HG03196 (cell line): ENCODE measurements at regions not wholly inside any gene's neighbourhood (a gene's known extent, or its start where the extent isn't known, plus 50 kb on each side); places are given as distances from the start of the nearest gene placed in this dataset.
"Not testable (repeated sequence)": the region's sequence is repeated elsewhere in the genome, so short reads cannot be mapped to it uniquely, and the experiment has no call there.

Experiments
- ATAC-seq: cut with Tn5 transposase; IDR thresholded peaks from one replicate; pipeline ENCODE4 v1.9.1; 2021; ENCODE audit not compliant: unreplicated experiment

GRCh38 chr4:65265526-65265925 lies 404.8 kb downstream of the EPHA5 start:
- no peak for ATAC-seq

GRCh38 chr4:65259296-65259695 lies 411.0 kb downstream of the EPHA5 start:
- no peak for ATAC-seq

GRCh38 chr4:65250916-65251315 lies 419.4 kb downstream of the EPHA5 start:
- no peak for ATAC-seq

- ATAC-seq = no peak
Observed at GRCh38 chr4:65249111-65249510, 421.2 kb downstream of the EPHA5 start.

GRCh38 chr4:65242156-65242846 lies 428.0 kb downstream of the EPHA5 start:
- no peak for ATAC-seq

- ATAC-seq = no peak
Observed at GRCh38 chr4:65241257-65241997, 428.9 kb downstream of the EPHA5 start.

GRCh38 chr4:65234061-65234460 lies 436.2 kb downstream of the EPHA5 start:
- ATAC-seq = no peak

GRCh38 chr4:65227628-65228027 lies 442.7 kb downstream of the EPHA5 start:
- ATAC-seq = no peak

- ATAC-seq = no peak
Observed at GRCh38 chr4:65223601-65224000, 446.7 kb downstream of the EPHA5 start.

GRCh38 chr4:65223074-65223473 lies 447.2 kb downstream of the EPHA5 start:
- ATAC-seq = not testable (repeated sequence)

- no peak for ATAC-seq
Observed at GRCh38 chr4:65217179-65217578, 453.1 kb downstream of the EPHA5 start.

GRCh38 chr4:65202853-65203236 lies 467.4 kb downstream of the EPHA5 start:
- no peak for ATAC-seq

- ATAC-seq = no peak
Observed at GRCh38 chr4:65202165-65202852, 468.0 kb downstream of the EPHA5 start.

- no peak for ATAC-seq
Observed at GRCh38 chr4:65195666-65196065, 474.6 kb downstream of the EPHA5 start.

- ATAC-seq = no peak
Observed at GRCh38 chr4:65195002-65195401, 475.3 kb downstream of the EPHA5 start.

GRCh38 chr4:65193985-65194384 lies 476.3 kb downstream of the EPHA5 start:
- no peak for ATAC-seq

- ATAC-seq = no peak
Observed at GRCh38 chr4:65190780-65191179, 479.5 kb downstream of the EPHA5 start.

GRCh38 chr4:65175585-65175984 lies 494.7 kb downstream of the EPHA5 start:
- no peak for ATAC-seq

- no peak for ATAC-seq
Observed at GRCh38 chr4:65170768-65171514, 499.3 kb downstream of the EPHA5 start.

GRCh38 chr4:65167719-65168118 lies 502.6 kb downstream of the EPHA5 start:
- ATAC-seq = no peak

- no peak for ATAC-seq
Observed at GRCh38 chr4:65152205-65152604, 518.1 kb downstream of the EPHA5 start.
